ENCODE measurements at regions not wholly inside any gene's neighbourhood (a gene's known extent, or its start where the extent isn't known, plus 50 kb on each side); places are given as distances from the start of the nearest gene placed in this dataset.
"Not testable (repeated sequence)": the region's sequence is repeated elsewhere in the genome, so short reads cannot be mapped to it uniquely, and the experiment has no call there.

- not testable (repeated sequence) for TF ChIP-seq CTCF (IDR thresholded peaks at IDR 0.05; ENCODE audit: low read depth, low read length, poor library complexity, severe bottlenecking); EZH2phosphoT487 (IDR thresholded peaks at IDR 0.05; ENCODE audit: borderline replicate concordance, low read length)
Measured at GRCh38 chrX:125690522-125690921, 370.9 kb downstream of the TEX13C start.
